ENCODE measurements at regions not wholly inside any gene's neighbourhood (a gene's known extent, or its start where the extent isn't known, plus 50 kb on each side); places are given as distances from the start of the nearest gene placed in this dataset.

GRCh38 chr1:175894581-175894980 lies 151.2 kb upstream of the TNR start:
- no peak for DNase-seq

GRCh38 chr1:175893192-175893591 lies 149.8 kb upstream of the TNR start:
- no peak for DNase-seq

- no peak for DNase-seq
These were observed 149.3 kb upstream of the TNR start for GRCh38 chr1:175892686-175893085.

GRCh38 chr1:175891783-175892309 lies 148.5 kb upstream of the TNR start:
- no peak for DNase-seq

- no peak for DNase-seq
These were observed 147.6 kb upstream of the TNR start for GRCh38 chr1:175890958-175891357.

- DNase-seq = no peak
These were observed 146.5 kb upstream of the TNR start for GRCh38 chr1:175889848-175890247.

GRCh38 chr1:175888996-175889395 lies 145.6 kb upstream of the TNR start:
- no peak for DNase-seq

- DNase-seq = peak; percentile 54
These were observed 144.6 kb upstream of the TNR start for GRCh38 chr1:175887981-175888428.

GRCh38 chr1:175887521-175887920 lies 144.1 kb upstream of the TNR start:
- DNase-seq = no peak

- DNase-seq = no peak
These were observed 141.9 kb upstream of the TNR start for GRCh38 chr1:175885326-175885725.

GRCh38 chr1:175884369-175884768 lies 141.0 kb upstream of the TNR start:
- no peak for DNase-seq

GRCh38 chr1:175882192-175882591 lies 138.8 kb upstream of the TNR start:
- no peak for DNase-seq

GRCh38 chr1:175881246-175881976 lies 138.0 kb upstream of the TNR start:
- DNase-seq = no peak

- no peak for DNase-seq
These were observed 135.4 kb upstream of the TNR start for GRCh38 chr1:175878775-175879174.

GRCh38 chr1:175877939-175878737 lies 134.7 kb upstream of the TNR start:
- DNase-seq = no peak

- DNase-seq = no peak
These were observed 132.2 kb upstream of the TNR start for GRCh38 chr1:175875556-175875955.

GRCh38 chr1:175874081-175874480 lies 130.7 kb upstream of the TNR start:
- no peak for DNase-seq

- no peak for DNase-seq
These were observed 130.0 kb upstream of the TNR start for GRCh38 chr1:175873290-175873935.

GRCh38 chr1:175872588-175872987 lies 129.2 kb upstream of the TNR start:
- DNase-seq = no peak

- DNase-seq = no peak
These were observed 128.3 kb upstream of the TNR start for GRCh38 chr1:175871647-175872046.

GRCh38 chr1:175870217-175870616 lies 126.8 kb upstream of the TNR start:
- no peak for DNase-seq

- no peak for DNase-seq
These were observed 123.4 kb upstream of the TNR start for GRCh38 chr1:175866776-175867175.

GRCh38 chr1:175865041-175865766 lies 121.8 kb upstream of the TNR start:
- no peak for DNase-seq
